GM12875 (cell line): ENCODE measurements at regions not wholly inside any gene's neighbourhood (a gene's known extent, or its start where the extent isn't known, plus 50 kb on each side); places are given as distances from the start of the nearest gene placed in this dataset.

Source experiments
- H3K4me3 ChIP-seq: one replicate; pipeline ENCODE4 v1.5.1; 2011; ENCODE audit warnings: low read depth, low read length, control low read depth
- TF ChIP-seq, protein P1 (sequence below): IDR thresholded peaks from 2 replicates; pipeline ENCODE4 v1.5.1; 2011; ENCODE audit warnings: low read depth, mild to moderate bottlenecking, control low read depth, inconsistent platforms, low read length, moderate library complexity, borderline replicate concordance; ENCODE audit not compliant: insufficient read depth

DNA sequence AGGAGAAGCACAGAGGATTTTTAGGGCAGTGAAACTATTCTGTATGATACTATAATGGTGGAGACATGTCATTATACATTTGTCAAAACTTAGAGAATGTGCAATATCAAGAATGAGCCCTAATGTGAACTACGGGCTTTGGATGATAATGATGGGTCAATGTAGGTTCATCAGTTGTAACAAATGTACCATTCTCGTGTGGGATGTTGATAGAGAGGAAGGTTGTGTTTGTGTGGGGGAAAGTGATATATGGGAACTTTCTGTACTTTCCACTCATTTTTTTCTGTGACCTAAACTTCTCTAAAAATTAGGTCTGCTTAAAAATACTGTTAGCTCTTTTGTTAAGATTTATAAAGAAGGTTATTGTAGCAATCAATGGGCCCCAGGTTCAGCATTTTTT lies 138.9 kb downstream of the SPATA31D1 start:
- TF ChIP-seq, protein P1, sequence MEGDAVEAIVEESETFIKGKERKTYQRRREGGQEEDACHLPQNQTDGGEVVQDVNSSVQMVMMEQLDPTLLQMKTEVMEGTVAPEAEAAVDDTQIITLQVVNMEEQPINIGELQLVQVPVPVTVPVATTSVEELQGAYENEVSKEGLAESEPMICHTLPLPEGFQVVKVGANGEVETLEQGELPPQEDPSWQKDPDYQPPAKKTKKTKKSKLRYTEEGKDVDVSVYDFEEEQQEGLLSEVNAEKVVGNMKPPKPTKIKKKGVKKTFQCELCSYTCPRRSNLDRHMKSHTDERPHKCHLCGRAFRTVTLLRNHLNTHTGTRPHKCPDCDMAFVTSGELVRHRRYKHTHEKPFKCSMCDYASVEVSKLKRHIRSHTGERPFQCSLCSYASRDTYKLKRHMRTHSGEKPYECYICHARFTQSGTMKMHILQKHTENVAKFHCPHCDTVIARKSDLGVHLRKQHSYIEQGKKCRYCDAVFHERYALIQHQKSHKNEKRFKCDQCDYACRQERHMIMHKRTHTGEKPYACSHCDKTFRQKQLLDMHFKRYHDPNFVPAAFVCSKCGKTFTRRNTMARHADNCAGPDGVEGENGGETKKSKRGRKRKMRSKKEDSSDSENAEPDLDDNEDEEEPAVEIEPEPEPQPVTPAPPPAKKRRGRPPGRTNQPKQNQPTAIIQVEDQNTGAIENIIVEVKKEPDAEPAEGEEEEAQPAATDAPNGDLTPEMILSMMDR, result no peak
- H3K4me3 ChIP-seq, result no peak overlapping the region

- TF ChIP-seq, protein P1, result no peak
- no peak overlapping the region for H3K4me3 ChIP-seq
Observed at GRCh38 chr9:82128011-82128696, 139.6 kb downstream of the SPATA31D1 start.

DNA sequence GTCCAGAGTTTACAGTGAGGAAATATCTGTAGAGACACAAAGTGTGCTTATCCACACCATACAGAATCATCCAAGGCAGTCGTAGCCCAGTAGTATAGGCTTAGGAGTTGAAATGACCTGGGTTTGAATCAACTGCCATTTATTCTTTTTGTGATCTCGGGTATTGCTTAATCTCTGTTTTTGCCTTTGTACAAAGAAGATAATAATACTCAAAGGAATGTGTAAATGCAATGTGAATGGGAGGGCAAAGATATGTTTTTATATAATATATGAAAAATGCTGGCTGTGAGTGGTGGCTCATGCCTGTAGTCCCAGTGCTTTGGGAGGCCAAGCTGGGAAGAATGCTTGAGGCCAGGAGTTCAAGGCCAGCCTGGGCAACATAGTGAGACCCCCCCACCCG lies 141.1 kb downstream of the SPATA31D1 start:
- TF ChIP-seq, protein P1, result no peak
- H3K4me3 ChIP-seq, result no peak overlapping the region

- TF ChIP-seq, protein P1, result no peak
- no peak overlapping the region for H3K4me3 ChIP-seq
Observed at GRCh38 chr9:82130331-82131042, 141.9 kb downstream of the SPATA31D1 start.

- TF ChIP-seq, protein P1, result no peak
- no peak overlapping the region for H3K4me3 ChIP-seq
Observed at GRCh38 chr9:82131072-82131471, 142.5 kb downstream of the SPATA31D1 start.

- no peak overlapping the region for H3K4me3 ChIP-seq
- TF ChIP-seq, protein P1, result no peak
Observed at GRCh38 chr9:82132024-82132423, 143.5 kb downstream of the SPATA31D1 start.

- TF ChIP-seq, protein P1, result no peak
- no peak overlapping the region for H3K4me3 ChIP-seq
Observed at GRCh38 chr9:82134010-82134409, 145.4 kb downstream of the SPATA31D1 start.
